NCI-H82 (cell line): ENCODE measurements at regions not wholly inside any gene's neighbourhood (a gene's known extent, or its start where the extent isn't known, plus 50 kb on each side); places are given as distances from the start of the nearest gene placed in this dataset.
"Not testable (repeated sequence)": the region's sequence is repeated elsewhere in the genome, so short reads cannot be mapped to it uniquely, and the experiment has no call there.

Source experiments
- DNase-seq: peaks from one replicate; lab custom pipeline; 2025; lab: John Stamatoyannopoulos, UW

GRCh38 chr16:31745098-31745497 lies 128.5 kb upstream of the ZNF267 start:
- not testable (repeated sequence) for DNase-seq

GRCh38 chr16:31745900-31746299 lies 127.7 kb upstream of the ZNF267 start:
- DNase-seq = no peak

GRCh38 chr16:31754998-31755615 lies 118.5 kb upstream of the ZNF267 start:
- no peak for DNase-seq

GRCh38 chr16:31764103-31764502 lies 109.5 kb upstream of the ZNF267 start:
- DNase-seq = no peak

- DNase-seq = no peak
Observed at GRCh38 chr16:31767267-31767666, 106.3 kb upstream of the ZNF267 start.

GRCh38 chr16:31780342-31780741 lies 93.3 kb upstream of the ZNF267 start:
- no peak for DNase-seq

- DNase-seq = no peak
Observed at GRCh38 chr16:31785126-31785525, 88.5 kb upstream of the ZNF267 start.

GRCh38 chr16:31807086-31807485 lies 66.5 kb upstream of the ZNF267 start:
- DNase-seq = no peak

- DNase-seq = no peak
Observed at GRCh38 chr16:31810863-31811262, 62.7 kb upstream of the ZNF267 start.

GRCh38 chr16:31816141-31816540 lies 57.5 kb upstream of the ZNF267 start:
- DNase-seq = not testable (repeated sequence)

GRCh38 chr16:31819386-31819785 lies 54.2 kb upstream of the ZNF267 start:
- DNase-seq = no peak

GRCh38 chr16:31819948-31820347 lies 53.7 kb upstream of the ZNF267 start:
- DNase-seq = no peak
